GM13977 (cell line): ENCODE measurements at regions not wholly inside any gene's neighbourhood (a gene's known extent, or its start where the extent isn't known, plus 50 kb on each side); places are given as distances from the start of the nearest gene placed in this dataset.
"Not testable (repeated sequence)": the region's sequence is repeated elsewhere in the genome, so short reads cannot be mapped to it uniquely, and the experiment has no call there.

Source experiments
- DNase-seq: peaks from one replicate; pipeline ENCODE4 v3.0.0; 2012; ENCODE audit warnings: low spot score
- in situ Hi-C: fragments of 300-500 bp; cut with MboI; formaldehyde crosslinking; loops from one replicate; pipeline ENCODE4 v1.12.0; 2022; ENCODE audit warnings: low sequenced_read_pairs, low pct_unique_long_range_greater_than_20kb, mixed read lengths, inconsistent platforms; ENCODE audit not compliant: unreplicated experiment

DNA sequence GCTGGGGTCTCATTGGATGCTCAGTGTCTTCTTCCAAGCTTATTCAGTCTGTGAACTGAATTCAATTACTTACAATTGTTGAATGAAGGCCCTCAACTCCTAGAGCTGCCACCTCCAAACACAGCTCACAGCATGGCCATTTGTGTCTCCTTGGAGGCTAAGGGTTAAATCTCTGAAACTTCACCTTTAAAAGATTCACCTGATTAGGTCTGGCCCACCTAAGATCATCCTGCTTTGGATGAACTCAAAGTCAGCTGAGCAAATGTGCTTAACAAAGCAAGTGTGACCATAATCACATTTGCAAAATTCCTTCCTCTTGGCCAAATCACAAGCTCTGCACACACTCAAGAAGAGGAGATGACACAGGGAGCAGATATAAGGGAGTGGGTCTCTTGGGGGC, 118.2 kb downstream of the ART5 start:
- DNase-seq, in situ Hi-C loops: not testable (repeated sequence)

DNA sequence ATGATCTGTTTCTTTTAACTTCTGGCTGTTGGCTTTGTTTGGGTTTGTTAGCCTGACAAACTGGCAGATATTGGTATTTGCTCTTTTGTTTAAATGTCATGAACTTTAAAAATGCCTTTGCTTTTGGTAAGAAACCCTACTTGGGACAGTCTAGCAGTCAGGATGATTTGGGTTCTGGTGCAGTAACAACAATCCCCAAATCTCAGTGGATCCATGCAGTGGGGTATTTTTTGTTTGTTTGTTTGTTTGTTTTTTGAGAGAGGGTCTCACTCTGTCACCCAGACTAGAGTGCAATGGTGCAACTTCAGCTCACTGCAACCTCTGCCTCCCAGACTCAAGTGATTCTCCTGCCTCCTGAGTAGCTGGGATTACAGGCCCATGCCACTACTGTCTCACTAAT, 120.9 kb downstream of the ART5 start:
- in situ Hi-C loops, DNase-seq: not testable (repeated sequence)

DNA sequence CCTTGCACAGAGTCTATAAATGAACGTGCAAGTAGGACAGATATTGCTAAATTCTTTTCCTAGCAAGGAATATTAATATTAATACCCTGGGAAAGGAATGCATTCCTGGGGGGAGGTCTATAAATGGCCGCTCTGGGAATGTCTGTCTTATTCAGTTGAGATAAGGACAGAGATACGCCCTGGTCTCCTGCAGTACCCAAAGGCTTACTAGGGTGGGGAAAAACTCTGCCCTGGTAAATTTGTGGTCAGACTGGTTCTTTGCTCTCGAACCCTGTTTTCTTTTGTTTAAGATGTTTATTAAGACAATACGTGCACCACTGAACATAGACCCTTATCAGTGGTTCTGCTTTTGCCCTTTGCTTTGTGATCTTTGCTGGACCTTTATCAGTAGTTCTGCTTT, 122.0 kb downstream of the ART5 start:
- DNase-seq, in situ Hi-C loops: not testable (repeated sequence)

- DNase-seq, in situ Hi-C loops: not testable (repeated sequence)
Observed at GRCh38 chr11:3516934-3517567, 124.7 kb downstream of the ART5 start.

DNA sequence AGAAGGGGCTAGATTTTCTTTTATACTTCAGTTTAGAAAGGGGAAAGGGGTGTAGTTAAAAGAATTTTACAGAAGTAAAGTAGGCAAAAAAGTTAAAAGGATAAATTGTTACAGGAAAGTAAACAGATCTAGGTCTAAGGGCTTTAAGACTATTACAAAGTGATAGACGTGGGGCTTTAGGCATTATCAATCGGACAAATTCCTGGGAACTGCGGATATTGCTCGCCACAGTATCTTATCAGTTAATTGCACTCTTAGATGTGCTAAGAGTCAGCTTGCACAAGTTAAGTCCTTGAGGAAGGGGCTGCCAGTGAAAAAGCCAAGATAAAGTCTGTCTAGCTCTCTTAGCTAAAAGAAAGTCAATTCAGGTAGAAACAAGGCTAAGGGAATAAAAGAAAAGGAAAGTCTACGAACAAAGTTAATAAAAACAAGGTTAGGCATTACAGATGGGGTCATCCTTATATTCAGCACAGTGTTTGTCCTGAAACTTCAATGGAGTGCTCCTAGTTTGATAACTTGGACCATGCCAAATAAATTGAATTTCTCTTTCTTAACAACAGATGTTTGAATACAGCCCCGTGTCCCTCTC, 125.4 kb downstream of the ART5 start:
- DNase-seq, in situ Hi-C loops: not testable (repeated sequence)

- in situ Hi-C loops, DNase-seq: not testable (repeated sequence)
Observed at GRCh38 chr11:3514635-3515424, 127.0 kb downstream of the ART5 start.

GRCh38 chr11:3513311-3513710, 128.5 kb downstream of the ART5 start:
- DNase-seq, in situ Hi-C loops: not testable (repeated sequence)

DNA sequence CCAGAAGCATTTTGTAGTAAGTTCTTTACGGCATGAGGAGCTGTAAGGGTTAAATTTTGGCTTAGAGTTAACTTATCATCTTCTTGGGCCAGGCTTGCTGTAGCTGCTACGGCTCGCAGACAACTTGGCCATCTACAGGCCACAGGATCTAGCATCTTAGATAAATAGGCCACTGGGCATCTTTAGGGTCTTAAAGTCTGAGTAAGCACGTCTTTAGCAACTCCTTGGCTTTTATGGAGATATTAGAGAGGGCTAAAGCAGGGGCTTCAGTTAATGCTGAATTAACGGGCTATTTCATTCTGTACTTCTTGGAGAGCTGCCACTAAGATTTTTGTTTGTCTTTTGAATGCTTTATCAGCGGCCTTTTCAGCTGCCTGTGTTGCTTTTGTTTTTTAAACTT, 129.0 kb downstream of the ART5 start:
- DNase-seq, in situ Hi-C loops: not testable (repeated sequence)

DNA sequence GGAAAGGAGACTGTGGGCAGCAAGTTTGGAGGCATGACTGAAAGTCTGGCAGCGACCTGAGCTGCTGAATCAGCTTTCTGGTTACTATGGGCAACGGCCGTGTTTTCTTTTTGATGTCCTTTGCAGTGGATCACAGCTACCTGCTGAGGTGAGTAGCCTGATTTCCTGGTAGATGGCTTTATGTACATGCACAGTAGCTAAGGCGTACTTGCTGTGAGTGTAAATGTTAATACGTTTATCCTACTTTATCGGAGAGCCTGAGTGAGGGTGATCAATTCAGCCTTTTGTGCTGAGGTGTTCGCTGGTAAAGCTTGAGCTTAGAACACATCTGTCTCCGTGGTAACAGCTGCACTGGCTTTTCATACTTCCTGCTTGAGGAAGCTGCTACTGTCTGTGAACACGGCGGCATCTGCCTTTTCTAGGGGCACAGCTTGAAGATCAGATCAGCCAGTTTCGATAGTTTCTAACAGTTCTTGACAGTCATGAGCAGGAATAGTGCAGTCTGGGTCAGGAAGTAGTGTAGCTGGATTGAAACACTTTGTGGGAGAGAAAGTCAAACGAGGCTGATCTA, 129.6 kb downstream of the ART5 start:
- in situ Hi-C loops, DNase-seq: not testable (repeated sequence)

DNA sequence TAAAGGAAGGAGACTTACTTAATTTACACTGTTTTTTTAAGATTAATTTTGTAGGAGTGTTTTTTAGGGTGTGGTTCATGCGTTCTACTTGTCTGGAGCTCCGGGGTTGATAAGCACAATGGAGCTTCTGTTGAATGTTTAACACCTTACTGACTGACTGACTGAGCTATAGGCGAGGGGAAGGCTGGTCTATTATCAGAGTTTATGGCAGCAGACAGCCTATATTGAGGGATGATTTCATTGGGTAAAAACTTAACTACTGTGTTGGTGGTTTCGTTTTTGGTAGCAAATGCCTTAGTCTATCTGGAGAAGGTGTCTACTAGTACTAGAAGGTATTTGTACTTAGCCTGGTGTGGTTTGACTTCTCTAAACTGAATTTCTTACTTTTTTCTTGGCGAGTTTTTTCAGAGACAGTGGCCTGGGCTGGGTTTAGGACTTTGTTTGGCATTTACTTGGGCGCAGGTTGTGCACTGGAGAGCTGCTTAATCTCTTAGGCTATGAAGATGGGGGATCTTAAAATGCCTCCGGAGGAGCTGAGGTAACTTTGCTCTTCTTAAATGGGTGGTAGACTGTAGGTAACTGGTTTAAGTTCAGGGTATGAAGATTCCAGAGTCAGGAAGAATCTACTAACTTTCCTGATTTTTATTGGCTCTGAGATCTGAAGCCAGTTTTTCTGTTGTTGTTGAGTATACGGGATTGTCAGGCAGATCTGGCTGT, 130.2 kb downstream of the ART5 start:
- DNase-seq, in situ Hi-C loops: not testable (repeated sequence)

DNA sequence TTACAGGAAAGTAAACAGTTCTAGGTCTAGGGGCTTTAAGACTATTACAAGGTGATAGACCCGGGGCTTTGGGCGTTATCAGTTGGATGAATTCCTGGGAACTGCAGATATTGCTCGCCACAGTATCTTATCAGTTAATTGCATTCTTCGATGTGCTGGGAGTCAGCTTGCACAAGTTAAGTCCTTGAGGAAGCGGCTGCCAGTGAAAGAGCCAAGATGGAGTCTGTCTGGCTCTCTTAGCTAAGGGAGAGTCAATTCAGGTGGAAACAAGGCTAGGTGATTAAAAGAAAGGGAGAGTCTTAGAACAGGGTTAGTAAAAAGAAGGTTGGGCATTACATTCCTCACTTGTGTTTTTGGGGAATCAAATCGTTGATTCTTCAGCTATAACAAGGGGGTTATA, 130.6 kb upstream of the ZNF195 start:
- DNase-seq, in situ Hi-C loops: not testable (repeated sequence)

GRCh38 chr11:3499198-3499597, 120.3 kb upstream of the ZNF195 start:
- in situ Hi-C loops, DNase-seq: not testable (repeated sequence)

DNA sequence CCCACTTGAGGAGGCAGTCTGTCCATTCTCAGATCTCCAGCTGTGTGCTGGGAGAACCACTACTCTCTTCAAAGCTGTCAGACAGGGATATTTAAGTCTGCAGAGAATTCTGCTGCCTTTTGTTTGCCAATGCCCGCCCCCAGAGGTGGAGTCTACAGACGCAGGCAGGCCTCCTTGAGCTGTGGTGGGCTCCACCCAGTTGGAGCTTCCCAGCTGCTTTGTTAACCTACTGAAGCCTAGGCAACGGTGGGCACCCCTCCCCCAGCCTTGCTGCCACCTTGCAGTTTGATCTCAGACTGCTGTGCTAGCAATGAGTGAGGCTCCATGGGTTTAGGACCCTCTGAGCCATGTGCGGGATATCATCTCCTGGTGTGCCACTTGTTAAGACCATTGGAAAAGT, 119.4 kb upstream of the ZNF195 start:
- DNase-seq, in situ Hi-C loops: not testable (repeated sequence)

GRCh38 chr11:3493152-3493551, 114.2 kb upstream of the ZNF195 start:
- DNase-seq, in situ Hi-C loops: not testable (repeated sequence)

GRCh38 chr11:3488003-3488402, 109.1 kb upstream of the ZNF195 start:
- in situ Hi-C loops, DNase-seq: not testable (repeated sequence)

DNA sequence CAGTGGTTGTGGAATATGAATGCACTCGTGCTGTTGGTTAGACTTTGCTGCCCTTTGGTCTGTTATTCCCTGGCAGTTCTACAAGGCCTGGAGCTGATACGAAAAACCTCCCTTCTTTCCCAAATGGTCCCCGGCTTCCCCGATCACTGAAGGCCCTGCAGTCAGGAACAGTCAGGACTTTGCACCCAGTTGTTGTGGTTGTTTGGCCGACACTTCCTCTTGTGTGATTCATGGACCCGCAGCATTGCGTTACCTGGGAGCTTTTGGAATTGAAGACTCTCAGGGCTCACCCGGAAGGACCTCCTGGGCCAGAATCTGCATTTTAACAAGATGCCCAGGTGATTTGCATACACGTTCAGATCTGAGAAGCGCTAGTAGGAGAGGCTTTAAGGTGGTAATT, 106.8 kb upstream of the ZNF195 start:
- in situ Hi-C loops, DNase-seq: not testable (repeated sequence)
